MCF 10A (cell line): ENCODE measurements at regions not wholly inside any gene's neighbourhood (a gene's known extent, or its start where the extent isn't known, plus 50 kb on each side); places are given as distances from the start of the nearest gene placed in this dataset.
"Not testable (repeated sequence)": the region's sequence is repeated elsewhere in the genome, so short reads cannot be mapped to it uniquely, and the experiment has no call there.

ENCODE experiments used
- BruUV-seq: library from RNA; stranded (reverse); fragments of 400-500 nt; replicated peaks from 2 replicates; lab custom pipeline; 2021; lab: Mats Ljungman, UMichigan
- CTCF ChIA-PET: fragments of 300-600 bp; sonication (Branson Sonifier 250); formaldehyde crosslinking; extraction: SDS; loops from one replicate; lab custom pipeline; 2021; ENCODE audit warnings: antibody characterized with exemption, inconsistent platforms; lab: Yijun Ruan, JAX
- POLR2A ChIA-PET: fragments of 300-600, 350-650 bp; sonication (Branson Sonifier 250); formaldehyde crosslinking; extraction: SDS; loops from one replicate; lab custom pipeline; 2020; ENCODE audit warnings: antibody characterized with exemption, inconsistent platforms; lab: Yijun Ruan, JAX
- DNase-seq: peaks from one replicate; pipeline ENCODE4 v3.0.0-alpha.2; 2018; ENCODE audit not compliant: unreplicated experiment
- H3K27ac Mint-ChIP-seq: one replicate; pipeline ENCODE4 v1.8.0; 2022; ENCODE audit warnings: mild to moderate bottlenecking, low read depth, mixed read lengths; ENCODE audit not compliant: unreplicated experiment
- H3K27me3 Mint-ChIP-seq: one replicate; pipeline ENCODE4 v1.8.0; 2022; ENCODE audit warnings: mixed read lengths; ENCODE audit not compliant: insufficient read depth, unreplicated experiment
- H3K36me3 Mint-ChIP-seq: one replicate; pipeline ENCODE4 v1.8.0; 2022; ENCODE audit warnings: mild to moderate bottlenecking, moderate library complexity, mixed read lengths; ENCODE audit not compliant: insufficient read depth, unreplicated experiment
- H3K4me1 Mint-ChIP-seq: one replicate; pipeline ENCODE4 v1.8.0; 2022; ENCODE audit warnings: mixed read lengths; ENCODE audit not compliant: insufficient read depth, unreplicated experiment
- H3K4me3 Mint-ChIP-seq: one replicate; pipeline ENCODE4 v1.8.0; 2022; ENCODE audit warnings: mild to moderate bottlenecking, moderate library complexity, mixed read lengths; ENCODE audit not compliant: unreplicated experiment
- H3K9me3 Mint-ChIP-seq: one replicate; pipeline ENCODE4 v1.8.0; 2022; ENCODE audit warnings: mixed read lengths; ENCODE audit not compliant: unreplicated experiment
- CTCF ChIP-seq: fragments of 200-600 bp; IDR thresholded peaks from one replicate; pipeline ENCODE4 v1.8.0; 2022; ENCODE audit warnings: antibody characterized with exemption, mild to moderate bottlenecking; ENCODE audit not compliant: unreplicated experiment
- intact Hi-C: fragments of 100-400 bp; cut with micrococcal nuclease; formaldehyde crosslinking; loops from 2 replicates; pipeline ENCODE4 v1.14.1; 2022

- no TSS peak for BruUV-seq
- intact Hi-C loops: no loop called here
- no peaks in the 10 kb centered on the region for H3K9me3 Mint-ChIP-seq
- H3K4me3 Mint-ChIP-seq: no peak overlapping the region
- no peaks in the 10 kb centered on the region for H3K36me3 Mint-ChIP-seq
- H3K4me1 Mint-ChIP-seq: no peaks in the 10 kb centered on the region
- TF ChIP-seq CTCF: no peak
- no peak overlapping the region for H3K27ac Mint-ChIP-seq
- POLR2A ChIA-PET: no interaction called here
- H3K27me3 Mint-ChIP-seq: no peaks in the 10 kb centered on the region
- DNase-seq: no peak
- CTCF ChIA-PET: interaction anchor here (1.2 kb wide), 1 partner anchor 8 kb away, joined by 3 read pairs; no protein-coding TSS in a partner anchor
Measured at GRCh38 chr21:25449950-25450349, 157.3 kb downstream of the MRPL39 start.

GRCh38 chr21:25441835-25442234 is 165.4 kb downstream of the MRPL39 start:
- H3K4me3 Mint-ChIP-seq: no peak overlapping the region
- no peaks in the 10 kb centered on the region for H3K4me1 Mint-ChIP-seq
- intact Hi-C loops: no loop called here
- ChIA-PET POLR2A (no interaction called here), CTCF (interaction anchor here (1.5 to 1.7 kb wide), 2 partner anchors 8 to 19 kb away, joined by 3 to 4 read pairs; no protein-coding TSS in a partner anchor)
- peaks cover 8% of the 10 kb centered on the region for H3K9me3 Mint-ChIP-seq
- H3K27me3 Mint-ChIP-seq: no peaks in the 10 kb centered on the region
- no TSS peak for BruUV-seq
- no peak for TF ChIP-seq CTCF
- H3K27ac Mint-ChIP-seq: no peak overlapping the region
- H3K36me3 Mint-ChIP-seq: no peaks in the 10 kb centered on the region
- no peak for DNase-seq

- CTCF ChIA-PET, DNase-seq, H3K36me3 Mint-ChIP-seq, H3K4me1 Mint-ChIP-seq, intact Hi-C loops, H3K4me3 Mint-ChIP-seq, H3K27me3 Mint-ChIP-seq, BruUV-seq, H3K27ac Mint-ChIP-seq, POLR2A ChIA-PET: not testable (repeated sequence)
- peaks cover 23% of the 10 kb centered on the region for H3K9me3 Mint-ChIP-seq
Measured at GRCh38 chr21:25437465-25437864, 169.8 kb downstream of the MRPL39 start.

- peaks cover 11% of the 10 kb centered on the region for H3K27me3 Mint-ChIP-seq
- no peaks in the 10 kb centered on the region for H3K36me3 Mint-ChIP-seq
- intact Hi-C loops: no loop called here
- ChIA-PET POLR2A (no interaction called here), CTCF (no interaction called here)
- no peak for DNase-seq
- no TSS peak for BruUV-seq
- no peak overlapping the region for H3K27ac Mint-ChIP-seq
- H3K4me1 Mint-ChIP-seq: peaks cover 8% of the 10 kb centered on the region
- peaks cover 10% of the 10 kb centered on the region for H3K9me3 Mint-ChIP-seq
- H3K4me3 Mint-ChIP-seq: no peak overlapping the region
- no peak for TF ChIP-seq CTCF
Measured at GRCh38 chr21:25428537-25428936, 178.7 kb downstream of the MRPL39 start.

GRCh38 chr21:25427828-25428227 is 179.5 kb downstream of the MRPL39 start:
- Mint-ChIP-seq H3K36me3 (no peaks in the 10 kb centered on the region), H3K4me3 (no peak overlapping the region), H3K27me3 (peaks cover 11% of the 10 kb centered on the region), H3K4me1 (peaks cover 8% of the 10 kb centered on the region), H3K9me3 (peaks cover 10% of the 10 kb centered on the region), H3K27ac (no peak overlapping the region)
- CTCF ChIA-PET: interaction anchor here (0.7 kb wide), 1 partner anchor 76 kb away, joined by 3 read pairs; no protein-coding TSS in a partner anchor
- no peak for DNase-seq
- POLR2A ChIA-PET: no interaction called here
- no TSS peak for BruUV-seq
- TF ChIP-seq CTCF: no peak
- intact Hi-C loops: no loop called here
